NCI-H69 (cell line): ENCODE measurements at regions not wholly inside any gene's neighbourhood (a gene's known extent, or its start where the extent isn't known, plus 50 kb on each side); places are given as distances from the start of the nearest gene placed in this dataset.
A peak's percentile ranks its signal among the peaks of the same experiment; 100 is the strongest.
"Not testable (repeated sequence)": the region's sequence is repeated elsewhere in the genome, so short reads cannot be mapped to it uniquely, and the experiment has no call there.

Source experiments
- DNase-seq: peaks from one replicate; lab custom pipeline; 2025; lab: John Stamatoyannopoulos, UW

- DNase-seq = no peak
These were observed 251.8 kb downstream of the HAPSTR1 start for GRCh38 chr16:9343276-9343675.

DNA sequence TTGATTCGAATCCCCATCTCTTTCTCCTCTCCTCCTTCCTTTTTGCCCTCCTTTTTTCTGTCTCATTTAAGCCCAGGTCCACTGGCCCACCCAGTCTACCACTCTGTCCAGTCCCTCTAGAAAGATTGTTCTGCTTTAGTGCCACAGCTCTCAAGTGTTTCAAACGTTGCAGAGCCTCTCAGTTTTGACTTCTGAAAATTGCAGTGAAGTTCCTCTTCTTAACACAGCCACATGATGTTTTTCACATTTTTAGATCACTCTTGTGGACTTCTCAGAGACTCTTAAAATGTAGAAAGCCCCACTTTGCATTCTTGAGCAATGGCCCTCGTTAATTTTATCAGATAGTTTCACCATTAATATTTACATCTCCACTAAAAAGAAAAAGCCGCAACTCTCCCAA is 253.1 kb downstream of the HAPSTR1 start:
- no peak for DNase-seq

- no peak for DNase-seq
These were observed 253.6 kb downstream of the HAPSTR1 start for GRCh38 chr16:9345046-9345445.

DNA sequence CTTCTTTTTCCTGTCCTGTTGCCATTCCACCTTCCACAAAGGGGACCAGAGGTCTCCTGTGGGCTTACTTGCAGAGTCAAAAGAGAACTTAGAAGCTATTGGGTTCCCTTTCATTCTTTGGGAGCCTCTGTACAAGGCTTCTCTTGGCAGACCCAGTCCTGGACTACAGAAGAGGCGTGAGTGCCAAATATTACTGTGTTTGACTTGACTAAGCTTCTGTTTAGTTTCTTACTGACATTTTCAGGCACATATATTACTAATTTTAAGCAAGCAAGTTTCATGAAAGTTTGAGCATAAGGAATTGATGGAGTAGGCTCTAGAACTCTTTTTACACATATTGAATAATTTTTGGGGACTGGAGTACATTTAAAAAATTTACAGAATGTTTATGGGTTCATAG is 254.4 kb downstream of the HAPSTR1 start:
- no peak for DNase-seq

- DNase-seq = no peak
These were observed 257.5 kb downstream of the HAPSTR1 start for GRCh38 chr16:9348912-9349311.

GRCh38 chr16:9349373-9349960 is 258.0 kb downstream of the HAPSTR1 start:
- DNase-seq = not testable (repeated sequence)

DNA sequence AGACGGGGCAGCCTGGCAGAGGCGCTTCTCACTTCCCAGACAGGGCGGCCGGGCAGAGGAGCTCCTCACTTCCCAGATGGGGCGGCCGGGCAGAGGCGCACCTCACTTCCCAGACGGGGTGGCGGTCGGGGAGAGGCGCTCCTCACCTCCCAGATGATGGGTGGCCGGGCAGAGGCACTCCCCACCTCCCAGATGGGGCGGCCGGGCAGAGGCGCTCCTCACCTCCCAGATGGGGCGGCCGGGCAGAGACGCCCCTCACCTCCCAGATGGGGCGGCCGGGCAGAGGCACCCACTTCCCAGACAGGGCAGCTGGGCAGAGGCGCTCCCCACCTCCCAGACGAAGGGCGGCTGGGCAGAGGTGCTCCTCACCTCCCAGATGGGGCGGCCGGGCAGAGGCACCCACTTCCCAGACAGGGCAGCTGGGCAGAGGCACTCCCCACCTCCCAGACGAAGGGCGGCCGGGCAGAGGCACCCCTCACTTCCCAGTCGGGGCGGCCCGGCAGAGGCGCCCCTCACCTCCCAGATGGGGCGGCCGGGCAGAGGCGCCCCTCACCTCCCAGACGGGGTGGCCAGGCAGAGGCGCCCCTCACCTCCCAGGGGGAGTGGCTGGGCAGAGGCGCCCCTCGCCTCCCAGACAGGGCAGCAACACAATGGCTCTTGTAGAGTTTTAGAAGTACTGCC is 258.8 kb downstream of the HAPSTR1 start:
- not testable (repeated sequence) for DNase-seq

DNA sequence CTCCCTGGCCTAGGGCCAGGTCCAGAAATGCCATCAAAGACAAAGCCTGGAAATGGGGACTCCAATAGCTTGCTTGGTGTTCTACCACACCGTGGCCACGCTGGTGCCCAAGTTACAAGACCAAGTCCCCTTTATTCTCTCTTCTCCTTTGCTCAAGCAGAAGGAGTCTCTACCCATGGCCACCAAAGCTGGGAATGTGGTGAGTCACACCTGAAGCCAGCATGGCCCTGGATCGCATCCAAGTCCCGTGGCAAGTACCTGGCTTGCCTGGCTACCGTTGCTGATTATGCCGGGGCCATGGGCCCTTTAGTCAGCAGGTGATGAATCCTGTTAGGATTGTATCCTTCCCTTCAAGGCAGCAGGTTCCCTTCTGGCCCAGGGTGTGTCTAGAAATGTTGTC is 260.0 kb downstream of the HAPSTR1 start:
- peak; percentile 47 for DNase-seq

- no peak for DNase-seq
These were observed 260.5 kb downstream of the HAPSTR1 start for GRCh38 chr16:9351841-9352434.

DNA sequence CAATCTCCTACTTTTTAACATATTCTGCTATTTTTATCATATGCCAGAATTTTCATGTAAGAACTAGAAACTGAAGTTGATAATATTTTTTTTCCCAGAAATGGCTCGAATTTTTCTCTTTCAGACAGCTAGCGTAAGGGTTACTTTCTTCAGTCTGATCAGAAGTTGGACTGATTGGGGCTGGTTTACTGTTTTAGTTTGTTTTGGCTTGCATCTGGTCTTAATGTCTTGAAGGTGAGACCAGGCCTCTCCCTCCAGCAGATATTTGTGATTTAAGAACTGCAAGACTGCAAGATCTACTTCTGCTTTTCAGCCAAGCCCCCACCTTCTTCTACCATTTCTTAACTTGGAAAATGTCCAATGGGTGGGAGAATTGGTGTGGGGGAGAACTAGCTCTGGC is 266.4 kb downstream of the HAPSTR1 start:
- DNase-seq = no peak

DNA sequence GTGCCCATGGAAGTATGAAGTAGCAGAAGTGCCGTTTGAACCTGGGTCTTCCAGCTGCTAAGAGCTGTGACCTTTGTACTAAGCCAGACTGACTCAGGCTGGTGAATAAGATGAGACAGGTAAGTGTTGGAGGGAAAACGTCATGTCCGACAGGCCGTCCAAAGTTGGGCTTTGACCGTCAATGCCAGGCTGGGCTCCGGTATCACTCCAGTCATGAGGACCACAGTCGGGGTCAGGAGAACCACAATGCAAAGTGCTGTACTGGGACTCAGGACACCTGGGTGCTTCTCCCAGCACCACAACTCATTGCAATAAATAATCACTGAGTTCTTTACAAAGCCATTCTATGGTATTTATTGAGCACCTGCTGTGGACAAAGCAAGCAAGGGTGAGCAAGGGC is 268.6 kb downstream of the HAPSTR1 start:
- DNase-seq = no peak

GRCh38 chr16:9362050-9362449 is 270.6 kb downstream of the HAPSTR1 start:
- DNase-seq = no peak

- DNase-seq = no peak
These were observed 271.2 kb downstream of the HAPSTR1 start for GRCh38 chr16:9362604-9363003.

DNA sequence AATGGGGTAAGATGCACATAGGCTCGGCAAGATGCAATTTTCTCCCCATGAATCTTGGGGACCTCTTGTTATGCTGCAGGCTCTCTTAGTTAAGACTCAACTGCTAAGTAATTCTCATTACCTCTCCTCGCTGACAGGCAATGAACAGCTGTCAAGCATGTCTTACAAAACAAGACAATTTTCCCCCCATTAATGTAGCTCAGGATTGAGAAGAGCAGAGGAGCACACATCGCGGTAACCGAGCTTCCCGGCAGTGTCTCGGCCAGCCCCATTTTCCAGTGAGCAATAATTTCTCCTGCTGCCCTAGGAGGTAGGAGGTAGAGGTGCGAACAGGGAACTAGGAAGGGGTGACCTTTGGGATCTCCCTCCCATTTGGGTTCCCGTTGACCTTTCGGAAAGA is 272.1 kb downstream of the HAPSTR1 start:
- DNase-seq = no peak

- no peak for DNase-seq
These were observed 273.4 kb downstream of the HAPSTR1 start for GRCh38 chr16:9364721-9365369.

GRCh38 chr16:9365370-9365728 is 273.9 kb downstream of the HAPSTR1 start:
- peak; percentile 68 for DNase-seq

GRCh38 chr16:9366048-9366969 is 274.9 kb downstream of the HAPSTR1 start:
- no peak for DNase-seq

- DNase-seq = no peak
These were observed 278.6 kb downstream of the HAPSTR1 start for GRCh38 chr16:9370061-9370491.

GRCh38 chr16:9371713-9372448 is 280.4 kb downstream of the HAPSTR1 start:
- DNase-seq = no peak

DNA sequence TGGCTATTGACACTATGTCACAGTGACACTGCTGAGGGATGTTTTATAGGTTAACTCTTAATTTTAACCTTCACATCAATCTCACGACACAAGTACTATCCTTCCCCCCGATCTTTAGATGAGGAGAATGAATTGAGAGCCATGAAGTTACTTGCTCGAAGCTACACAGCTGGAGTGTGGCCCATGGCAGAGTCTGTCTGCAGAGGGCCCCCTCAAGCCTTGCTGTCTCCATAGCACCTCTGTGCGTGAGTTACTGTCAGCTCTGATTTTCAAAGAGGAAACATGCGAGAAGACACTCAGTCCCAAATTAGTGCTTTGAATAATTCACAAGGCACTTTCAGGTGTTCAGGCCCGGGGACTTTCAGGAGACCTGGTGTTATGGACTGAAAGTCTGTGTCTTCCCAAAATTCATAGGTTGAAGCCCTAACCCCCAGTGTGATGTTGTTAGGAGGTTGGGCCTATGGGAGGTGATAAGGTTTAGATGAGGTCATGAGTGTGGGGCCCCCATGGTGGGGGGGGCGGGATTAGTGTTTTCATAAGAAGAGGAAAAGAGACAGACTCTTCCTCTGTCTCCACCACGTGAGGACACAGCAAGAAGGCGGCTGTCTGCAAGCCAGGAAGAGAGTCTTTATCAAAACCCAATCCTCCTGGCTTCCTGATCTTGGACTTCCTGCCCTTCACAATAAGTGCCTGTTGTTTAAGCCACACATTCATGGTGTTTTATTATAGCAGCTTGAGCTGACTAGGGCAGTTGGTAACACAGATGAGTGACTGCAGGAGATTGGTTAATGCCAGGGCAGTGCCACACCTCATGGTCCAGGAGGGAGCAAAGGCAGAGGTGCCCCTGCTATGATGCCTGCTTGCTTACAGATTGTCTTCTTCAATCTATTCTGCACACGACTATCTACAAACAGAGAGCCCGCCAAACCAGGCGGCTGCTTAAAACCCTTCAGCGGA is 281.8 kb downstream of the HAPSTR1 start:
- no peak for DNase-seq
